C4-2B (cell line): ENCODE measurements at regions not wholly inside any gene's neighbourhood (a gene's known extent, or its start where the extent isn't known, plus 50 kb on each side); places are given as distances from the start of the nearest gene placed in this dataset.

Source experiments
- CTCF ChIP-seq: fragments of 450-650 bp; conservative IDR thresholded peaks from 2 replicates; pipeline ENCODE4 v1.5.1; 2017; ENCODE audit warnings: mild to moderate bottlenecking
- ZFX ChIP-seq: fragments of 450-650 bp; IDR thresholded peaks from 2 replicates; pipeline ENCODE4 v1.6.1; 2017

- TF ChIP-seq CTCF (no peak), ZFX (no peak)
Measured at GRCh38 chr9:118100529-118101419, 396.6 kb downstream of the TLR4 start.
